ENCODE measurements at regions not wholly inside any gene's neighbourhood (a gene's known extent, or its start where the extent isn't known, plus 50 kb on each side); places are given as distances from the start of the nearest gene placed in this dataset.
"Not testable (repeated sequence)": the region's sequence is repeated elsewhere in the genome, so short reads cannot be mapped to it uniquely, and the experiment has no call there.

- DNase-seq (ENCODE audit: low read depth in 3 of 3) = no peak
Measured at GRCh38 chr1:242813490-242814091, 289.1 kb upstream of the PLD5 start.

DNA sequence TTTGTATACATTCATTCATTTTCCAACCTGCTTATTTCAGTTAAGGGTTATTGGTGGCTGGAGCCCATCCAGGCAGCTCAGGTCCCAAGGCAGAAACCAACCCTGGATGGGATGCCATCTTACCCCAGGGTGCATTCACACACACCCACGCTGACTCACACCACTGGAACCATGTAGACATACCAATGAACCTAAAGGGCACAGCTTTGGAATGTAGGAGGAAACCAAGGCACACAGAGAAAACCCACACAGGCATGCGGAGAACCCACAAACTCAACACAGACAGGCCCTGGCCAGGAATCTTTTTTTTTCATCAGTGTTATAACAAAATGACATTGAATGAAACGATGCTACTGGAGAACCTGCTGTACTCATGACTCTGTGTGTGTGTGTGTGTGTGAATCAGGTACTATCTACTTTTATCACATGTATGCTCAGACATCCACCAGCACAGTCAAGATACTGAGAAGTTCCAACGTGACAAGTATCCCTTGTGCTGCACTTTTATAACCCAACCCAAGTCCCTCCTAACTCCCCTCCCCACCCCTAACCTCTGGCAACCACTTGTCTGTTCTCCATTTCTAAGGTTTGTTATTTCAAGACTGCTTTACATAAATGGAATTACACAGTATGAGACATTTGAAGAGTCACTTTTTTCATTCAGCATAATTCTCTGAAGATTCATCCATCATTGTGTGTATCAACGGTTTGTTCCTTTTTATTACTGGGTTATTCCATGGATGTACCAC, 286.8 kb upstream of the PLD5 start:
- DNase-seq (ENCODE audit: low read depth in 3 of 3) = no peak

GRCh38 chr1:242806324-242806723, 281.8 kb upstream of the PLD5 start:
- DNase-seq (ENCODE audit: low read depth in 3 of 3) = no peak

DNA sequence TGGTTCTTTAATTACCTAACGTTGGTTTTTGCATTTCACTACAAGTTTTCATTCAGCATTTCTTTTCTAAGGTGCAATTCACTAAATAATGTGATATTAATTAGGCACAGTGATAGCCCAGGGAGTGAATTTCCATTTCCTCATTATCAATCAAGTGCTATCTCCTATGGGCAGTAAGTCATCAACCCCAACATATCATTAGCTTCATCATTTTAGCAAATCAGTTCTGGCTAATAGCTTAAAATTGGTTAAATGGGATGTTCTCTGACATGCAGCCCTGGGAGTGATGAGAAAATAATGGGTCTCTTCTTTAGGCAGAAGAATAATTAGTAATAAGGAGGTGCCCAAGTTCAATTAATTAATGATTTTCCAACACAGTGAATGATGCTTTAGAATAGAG, 280.9 kb upstream of the PLD5 start:
- DNase-seq (ENCODE audit: low read depth in 3 of 3) = not testable (repeated sequence)

DNA sequence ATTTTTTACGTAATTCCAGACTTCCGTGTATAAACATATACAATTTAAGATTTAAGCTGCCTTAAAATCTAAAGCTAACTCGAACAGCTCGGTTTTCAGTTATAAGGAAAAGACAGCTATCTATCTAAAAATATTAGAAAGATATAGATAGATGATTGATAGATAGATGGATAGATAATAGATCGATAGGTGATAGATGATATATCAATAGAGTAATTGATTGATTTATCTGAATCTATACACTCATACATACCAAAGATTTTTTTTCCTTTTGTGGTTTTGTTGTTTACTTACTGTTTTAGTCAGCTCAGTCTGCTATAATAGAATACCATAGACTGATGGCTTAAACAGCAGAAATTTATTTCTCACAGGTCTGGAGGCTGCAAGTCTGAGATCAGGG, 278.5 kb upstream of the PLD5 start:
- no peak for DNase-seq (ENCODE audit: low read depth in 3 of 3)

DNA sequence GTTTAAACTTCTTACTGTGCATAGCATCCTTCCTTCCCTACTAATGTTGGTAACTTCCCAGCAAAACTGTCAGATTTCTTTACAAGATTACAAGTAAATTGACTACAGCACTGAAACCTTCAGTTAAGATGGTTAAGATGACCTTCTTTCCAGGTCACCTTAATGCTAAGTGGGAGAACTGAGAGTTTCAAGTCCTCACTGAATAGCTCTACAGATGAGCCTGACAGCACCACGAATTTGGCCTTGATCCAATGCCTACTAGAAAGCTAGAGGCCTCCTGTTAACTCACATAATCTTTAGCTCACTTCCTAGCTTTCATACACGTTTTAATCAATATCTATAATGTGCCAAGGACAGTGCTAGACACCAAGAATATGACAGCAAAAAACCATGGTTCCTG, 276.0 kb upstream of the PLD5 start:
- no peak for DNase-seq (ENCODE audit: low read depth in 3 of 3)

- no peak for DNase-seq (ENCODE audit: low read depth in 3 of 3)
Measured at GRCh38 chr1:242797856-242798255, 273.4 kb upstream of the PLD5 start.

DNA sequence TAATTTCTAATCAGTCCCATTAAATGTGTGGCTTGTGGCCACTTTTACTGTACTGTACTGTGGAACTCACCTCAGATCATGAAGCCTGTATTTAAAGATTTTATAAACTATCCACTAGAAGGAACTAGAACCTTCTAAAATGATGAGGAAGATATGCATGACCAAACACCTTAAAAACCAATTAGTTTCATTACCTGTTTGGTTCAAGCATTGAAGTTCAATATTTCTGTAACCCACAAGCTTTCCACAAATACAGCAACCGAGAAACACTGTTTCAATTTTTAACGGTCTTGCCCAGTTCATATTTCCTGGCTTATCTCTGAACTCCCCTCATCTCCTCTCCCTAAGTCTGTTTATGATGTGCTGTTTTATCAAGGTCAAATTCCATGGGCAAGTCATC, 264.3 kb upstream of the PLD5 start:
- DNase-seq (ENCODE audit: low read depth in 3 of 3) = no peak

DNA sequence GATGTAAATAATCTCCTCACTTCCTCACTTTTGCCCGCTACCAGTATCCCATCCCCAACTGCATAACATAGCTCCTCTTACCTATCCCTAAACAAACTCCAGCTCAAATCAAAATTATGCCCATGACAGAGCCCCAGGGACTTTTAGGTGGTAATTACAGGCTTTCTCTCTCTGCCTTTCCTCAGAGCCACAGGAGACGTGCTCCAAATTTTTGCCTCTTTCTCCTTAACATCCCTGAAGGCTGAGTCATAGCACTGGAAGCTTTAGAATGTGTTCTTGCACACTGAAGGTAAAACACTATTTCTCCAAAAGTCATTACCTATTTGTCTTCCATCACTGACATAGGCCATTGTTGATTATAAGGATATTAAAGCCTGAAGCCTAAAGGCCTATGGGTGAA, 263.5 kb upstream of the PLD5 start:
- no peak for DNase-seq (ENCODE audit: low read depth in 3 of 3)

DNA sequence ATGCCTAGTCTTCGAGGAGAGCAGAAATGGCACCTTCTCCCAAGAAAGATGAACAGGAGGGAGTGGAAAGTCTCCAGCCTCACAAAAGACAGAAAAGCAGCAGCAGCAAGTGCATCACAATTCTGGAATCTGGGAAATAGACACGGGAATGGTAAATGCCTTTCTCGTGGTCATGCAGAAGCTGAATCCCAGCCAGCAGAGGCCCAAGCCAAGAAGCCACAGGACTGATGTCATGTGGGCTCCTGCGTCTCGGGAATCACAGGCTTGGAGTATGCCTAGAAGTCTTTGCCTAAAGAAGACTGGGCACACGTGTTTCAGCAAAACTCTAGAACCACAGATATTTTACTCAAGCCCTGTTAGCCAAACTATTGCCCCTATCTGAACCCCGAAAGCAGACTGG, 260.3 kb upstream of the PLD5 start:
- DNase-seq (ENCODE audit: low read depth in 3 of 3) = no peak

- DNase-seq (ENCODE audit: low read depth in 3 of 3) = no peak
Measured at GRCh38 chr1:242784084-242784483, 259.6 kb upstream of the PLD5 start.

DNA sequence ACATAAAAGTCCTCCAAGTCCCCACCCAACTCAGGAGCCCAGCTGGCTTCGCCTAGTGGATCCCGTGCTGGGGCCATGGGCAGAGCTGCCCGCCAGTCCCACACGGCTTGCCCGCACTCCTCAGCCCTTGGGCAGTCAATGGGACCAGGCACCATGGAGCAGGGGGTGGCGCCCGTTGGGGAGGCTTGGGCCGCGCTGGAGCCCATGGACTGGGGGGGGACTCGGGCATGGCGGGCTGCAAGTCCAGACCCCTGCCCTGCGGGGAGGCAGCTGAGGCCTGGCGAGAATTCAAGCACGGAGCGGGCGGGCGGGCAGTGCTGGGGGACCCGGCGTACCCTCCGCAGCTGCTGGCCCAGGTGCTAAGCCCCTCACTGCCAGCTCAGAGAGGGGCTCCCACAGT, 249.8 kb upstream of the PLD5 start:
- DNase-seq (ENCODE audit: low read depth in 3 of 3) = no peak

GRCh38 chr1:242770366-242770765, 245.9 kb upstream of the PLD5 start:
- DNase-seq (ENCODE audit: low read depth in 3 of 3) = no peak

GRCh38 chr1:242764161-242764560, 239.7 kb upstream of the PLD5 start:
- no peak for DNase-seq (ENCODE audit: low read depth in 3 of 3)

GRCh38 chr1:242761556-242761955, 237.1 kb upstream of the PLD5 start:
- no peak for DNase-seq (ENCODE audit: low read depth in 3 of 3)

- no peak for DNase-seq (ENCODE audit: low read depth in 3 of 3)
Measured at GRCh38 chr1:242754926-242755325, 230.4 kb upstream of the PLD5 start.

DNA sequence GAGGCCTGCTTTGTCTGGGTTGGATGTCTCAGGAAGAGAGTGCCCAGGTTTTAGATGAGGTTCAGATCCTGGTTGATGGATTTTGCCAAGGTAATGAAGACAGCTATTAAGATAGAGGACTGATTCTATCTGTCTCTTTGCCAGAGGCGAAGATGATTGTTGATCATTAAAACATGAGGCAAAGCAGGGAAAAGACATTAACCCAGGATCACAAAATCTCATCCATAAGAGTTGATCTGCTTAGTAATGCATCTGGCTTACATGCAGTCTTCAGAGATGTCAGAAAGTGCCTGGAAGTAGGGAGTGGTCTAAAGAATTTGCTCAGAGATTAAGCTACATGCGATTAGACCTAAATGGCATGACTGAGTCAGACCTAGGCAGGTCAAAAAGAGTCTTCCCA, 229.6 kb upstream of the PLD5 start:
- DNase-seq (ENCODE audit: low read depth in 3 of 3) = no peak

GRCh38 chr1:242747233-242747632, 222.7 kb upstream of the PLD5 start:
- no peak for DNase-seq (ENCODE audit: low read depth in 3 of 3)

DNA sequence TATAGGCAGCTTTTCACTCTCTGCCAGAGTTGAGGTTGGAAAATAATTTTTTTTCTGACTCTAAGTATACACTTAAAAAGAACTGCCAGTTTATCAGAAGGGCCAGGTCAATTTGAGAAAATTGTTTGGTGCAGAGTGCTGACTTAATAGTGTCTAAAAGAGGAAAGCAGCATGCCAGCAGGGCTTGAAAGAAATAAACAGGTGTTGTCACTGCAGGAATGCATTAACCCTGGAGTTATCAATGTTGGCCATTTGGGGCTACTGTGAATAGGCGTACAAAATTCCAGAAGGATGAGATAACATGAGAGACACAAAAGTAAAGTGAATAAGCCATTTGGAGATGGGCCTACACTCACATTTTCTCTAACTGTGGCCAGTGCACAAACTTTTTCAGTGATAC, 220.6 kb upstream of the PLD5 start:
- DNase-seq (ENCODE audit: low read depth in 3 of 3) = no peak

GRCh38 chr1:242743983-242744780, 219.7 kb upstream of the PLD5 start:
- DNase-seq (ENCODE audit: low read depth in 3 of 3) = no peak

DNA sequence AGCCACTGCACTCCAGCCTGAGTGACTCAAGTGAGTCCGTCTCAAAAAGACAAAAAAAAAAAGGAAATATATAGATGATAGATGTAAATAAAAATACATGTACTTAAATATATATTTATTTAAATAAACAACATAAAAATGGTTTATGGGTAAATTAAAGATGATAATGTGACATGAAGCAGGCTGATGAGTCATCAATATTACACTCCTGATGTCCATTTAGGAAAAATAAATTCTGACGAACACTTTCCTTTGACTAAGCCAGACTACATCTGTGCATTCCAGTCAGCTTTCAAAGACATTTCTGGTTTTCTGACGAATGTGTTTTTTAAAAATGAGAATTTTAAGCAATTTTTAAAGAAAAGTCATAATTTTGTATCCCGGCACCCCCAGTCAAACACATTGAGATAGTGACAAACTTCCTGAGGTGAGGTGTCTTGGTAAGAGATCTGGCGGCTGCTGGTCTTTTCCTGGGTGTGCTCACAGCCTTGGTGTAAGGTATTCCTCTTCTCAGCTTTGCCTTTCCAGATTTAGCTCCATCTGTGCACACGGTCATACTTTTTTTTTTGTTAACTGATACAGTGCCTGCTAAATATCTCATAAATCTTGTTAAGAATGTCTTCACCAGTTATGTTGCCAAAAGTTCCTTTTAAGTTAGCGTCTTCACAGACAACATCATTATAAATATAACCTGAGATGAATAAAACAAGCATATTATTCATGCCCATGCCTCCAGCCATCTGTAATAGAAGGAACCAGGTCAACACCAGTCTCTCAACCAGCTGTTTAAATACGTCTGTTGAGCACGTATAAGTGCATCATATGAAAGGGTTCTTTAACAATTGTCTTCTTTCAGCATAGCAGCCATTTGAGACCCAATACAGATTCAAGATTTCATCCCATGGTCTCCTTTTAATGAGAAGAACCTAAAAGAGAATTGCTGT, 214.5 kb upstream of the PLD5 start:
- DNase-seq (ENCODE audit: low read depth in 3 of 3) = no peak

DNA sequence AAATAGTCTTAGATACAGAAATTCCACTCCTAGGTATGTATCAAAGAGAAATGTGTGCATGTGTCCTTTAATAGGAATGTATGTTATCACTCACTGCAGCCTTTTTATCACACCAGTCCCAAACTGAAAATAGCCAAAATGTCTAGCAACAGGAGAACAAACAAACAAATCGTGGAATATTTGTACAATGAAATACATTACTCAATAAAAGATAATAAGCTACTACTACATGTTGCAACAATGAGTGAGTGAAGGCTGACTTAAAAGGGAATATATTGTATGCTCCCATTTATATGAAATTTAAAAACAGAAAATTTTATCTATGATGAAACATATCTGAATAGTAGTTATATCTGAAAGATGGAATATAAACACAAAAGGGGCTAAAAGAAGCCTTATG, 212.1 kb upstream of the PLD5 start:
- DNase-seq (ENCODE audit: low read depth in 3 of 3) = no peak
